Retinal pigment epithelial cell (primary cell): ENCODE measurements at regions not wholly inside any gene's neighbourhood (a gene's known extent, or its start where the extent isn't known, plus 50 kb on each side); places are given as distances from the start of the nearest gene placed in this dataset.
"Not testable (repeated sequence)": the region's sequence is repeated elsewhere in the genome, so short reads cannot be mapped to it uniquely, and the experiment has no call there.

Source experiments
- DNase-seq: peaks from one replicate; pipeline ENCODE4 v3.0.0-alpha.2; 2010; ENCODE audit warnings: low read depth
- H3K4me3 ChIP-seq: 2 replicates; pipeline ENCODE4 v1.5.1; 2011; ENCODE audit warnings: mild to moderate bottlenecking, low read length, control low read depth, moderate library complexity
- TF ChIP-seq, protein P1 (sequence below): conservative IDR thresholded peaks from 2 replicates; pipeline ENCODE4 v1.5.1; 2011; ENCODE audit warnings: low read depth, low read length, control low read depth, inconsistent platforms

DNA sequence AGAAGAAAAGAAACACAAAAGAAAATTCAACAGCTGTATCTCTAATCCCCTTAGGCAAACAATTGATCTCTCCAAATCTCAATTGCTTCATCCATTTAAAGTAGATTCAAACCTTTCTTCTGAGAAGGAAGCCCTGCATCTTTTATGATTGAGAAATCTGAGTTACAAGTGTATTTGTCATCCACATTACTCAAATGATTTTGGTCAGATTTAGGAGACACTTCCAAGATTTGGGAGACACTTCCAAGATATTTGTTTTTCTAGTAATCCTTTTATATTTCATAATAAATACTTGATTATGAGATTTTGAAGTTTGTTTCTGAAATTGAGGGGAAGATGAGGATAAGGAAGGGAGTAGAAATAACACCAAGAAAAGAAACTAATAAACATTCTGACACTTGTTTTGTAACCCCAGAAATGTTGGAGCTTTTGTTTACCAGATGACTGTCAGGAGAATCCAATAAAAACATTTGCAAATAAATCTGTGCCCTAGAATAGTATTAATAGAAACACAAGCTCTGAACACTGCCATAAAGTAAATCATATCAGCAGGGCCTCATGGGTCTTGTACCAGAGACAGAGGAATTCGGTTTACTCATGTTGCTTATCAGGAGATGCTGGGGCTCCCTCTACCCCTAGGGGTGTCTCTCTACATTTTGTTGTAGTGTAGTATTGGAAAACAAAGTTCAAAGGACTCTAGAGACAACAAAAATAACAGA lies 314.3 kb upstream of the NT5E start:
- TF ChIP-seq, protein P1, sequence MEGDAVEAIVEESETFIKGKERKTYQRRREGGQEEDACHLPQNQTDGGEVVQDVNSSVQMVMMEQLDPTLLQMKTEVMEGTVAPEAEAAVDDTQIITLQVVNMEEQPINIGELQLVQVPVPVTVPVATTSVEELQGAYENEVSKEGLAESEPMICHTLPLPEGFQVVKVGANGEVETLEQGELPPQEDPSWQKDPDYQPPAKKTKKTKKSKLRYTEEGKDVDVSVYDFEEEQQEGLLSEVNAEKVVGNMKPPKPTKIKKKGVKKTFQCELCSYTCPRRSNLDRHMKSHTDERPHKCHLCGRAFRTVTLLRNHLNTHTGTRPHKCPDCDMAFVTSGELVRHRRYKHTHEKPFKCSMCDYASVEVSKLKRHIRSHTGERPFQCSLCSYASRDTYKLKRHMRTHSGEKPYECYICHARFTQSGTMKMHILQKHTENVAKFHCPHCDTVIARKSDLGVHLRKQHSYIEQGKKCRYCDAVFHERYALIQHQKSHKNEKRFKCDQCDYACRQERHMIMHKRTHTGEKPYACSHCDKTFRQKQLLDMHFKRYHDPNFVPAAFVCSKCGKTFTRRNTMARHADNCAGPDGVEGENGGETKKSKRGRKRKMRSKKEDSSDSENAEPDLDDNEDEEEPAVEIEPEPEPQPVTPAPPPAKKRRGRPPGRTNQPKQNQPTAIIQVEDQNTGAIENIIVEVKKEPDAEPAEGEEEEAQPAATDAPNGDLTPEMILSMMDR, result no peak
- no peak for DNase-seq
- no peak overlapping the region for H3K4me3 ChIP-seq

GRCh38 chr6:85134172-85134571 lies 315.7 kb upstream of the NT5E start:
- no peak for DNase-seq
- H3K4me3 ChIP-seq, result no peak overlapping the region
- TF ChIP-seq, protein P1, result no peak

- DNase-seq, result no peak
- H3K4me3 ChIP-seq, result no peak overlapping the region
- TF ChIP-seq, protein P1, result no peak
Measured at GRCh38 chr6:85132091-85132490, 317.8 kb upstream of the NT5E start.

DNA sequence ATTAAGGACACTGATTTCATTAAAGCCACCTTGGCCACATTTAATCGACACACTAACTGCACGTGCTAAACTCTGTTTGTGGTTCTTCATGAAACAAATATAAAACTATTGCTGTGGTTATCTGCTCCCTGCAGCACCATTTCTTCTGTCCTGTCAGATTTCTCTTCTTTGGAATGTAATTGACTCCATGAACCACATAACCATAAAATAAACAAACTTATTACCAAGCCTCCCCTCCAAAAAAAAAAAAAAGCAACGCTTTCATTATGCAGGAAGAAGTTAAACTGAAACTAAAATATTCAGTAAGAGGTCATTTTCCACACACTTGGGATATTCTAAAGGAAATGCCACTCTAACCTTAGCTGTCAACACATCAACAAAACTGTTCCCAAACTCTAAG lies 319.1 kb upstream of the NT5E start:
- TF ChIP-seq, protein P1, result no peak
- DNase-seq, result no peak
- no peak overlapping the region for H3K4me3 ChIP-seq

- DNase-seq, result no peak
- no peak overlapping the region for H3K4me3 ChIP-seq
- TF ChIP-seq, protein P1, result no peak
Measured at GRCh38 chr6:85129881-85130280, 320.0 kb upstream of the NT5E start.

GRCh38 chr6:85128781-85129180 lies 321.1 kb upstream of the NT5E start:
- TF ChIP-seq, protein P1, result no peak
- DNase-seq, result no peak
- no peak overlapping the region for H3K4me3 ChIP-seq

DNA sequence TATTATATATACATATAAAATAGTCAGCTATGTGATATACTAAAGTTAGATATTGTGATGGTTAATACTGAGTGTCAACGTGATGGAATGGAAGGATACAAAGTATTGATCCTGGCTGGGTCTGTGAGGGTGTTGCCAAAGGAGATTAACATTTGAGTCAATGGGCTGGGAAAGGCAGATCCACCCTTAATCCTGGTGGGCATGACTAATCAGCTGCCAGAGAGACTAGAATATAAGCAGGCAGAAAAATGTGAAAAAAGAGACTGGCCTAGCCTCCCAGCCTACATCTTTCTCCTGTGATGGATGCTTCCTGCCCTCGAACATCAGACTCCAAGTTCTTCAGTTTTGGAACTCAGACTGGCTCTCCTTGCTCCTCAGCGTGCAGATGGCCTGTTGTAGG lies 321.6 kb upstream of the NT5E start:
- H3K4me3 ChIP-seq, DNase-seq: not testable (repeated sequence)

- no peak overlapping the region for H3K4me3 ChIP-seq
- DNase-seq, result no peak
- TF ChIP-seq, protein P1, result no peak
Measured at GRCh38 chr6:85127696-85128243, 322.1 kb upstream of the NT5E start.
